H1 (cell line): ENCODE measurements at regions not wholly inside any gene's neighbourhood (a gene's known extent, or its start where the extent isn't known, plus 50 kb on each side); places are given as distances from the start of the nearest gene placed in this dataset.

Source experiments
- CTCF ChIA-PET: fragments of 300-600 bp; sonication (Branson Sonifier 250); formaldehyde crosslinking; loops from one replicate; lab custom pipeline; 2021; ENCODE audit not compliant: partially characterized antibody; lab: Charles Lee
- POLR2A ChIA-PET: fragments of 300-600 bp; sonication (Branson Sonifier 250); formaldehyde crosslinking; loops from one replicate; lab custom pipeline; 2021; ENCODE audit warnings: inconsistent platforms; ENCODE audit not compliant: partially characterized antibody; lab: Charles Lee
- DNase-seq, 2 experiments: peaks; one replicate each; pipeline versions ENCODE4 v3.0.0 to v3.0.0-alpha.2; 2010 to 2022; ENCODE audit warnings: low spot score in 2 of 2, low read depth in 1 of 2, mixed read lengths in 1 of 2
- FAIRE-seq: peaks from 2 replicates; lab custom pipeline; 2011; peaks lifted over from hg19 to GRCh38; lab: Jason Lieb, UNC
- H2AFZ ChIP-seq: 2 replicates; pipeline ENCODE4 v1.8.1; 2012; ENCODE audit warnings: low read length, inconsistent platforms
- H2AK5ac ChIP-seq: 2 replicates; pipeline ENCODE4 v1.6.1; 2013; ENCODE audit warnings: low read depth, low read length
- H2BK120ac ChIP-seq: replicated peaks from 2 replicates; pipeline ENCODE3; 2013; ENCODE audit warnings: low read depth, low read length, inconsistent platforms
- H2BK12ac ChIP-seq: 2 replicates; pipeline ENCODE4 v1.6.1; 2013; ENCODE audit warnings: low read depth, low read length
- H2BK15ac ChIP-seq: 2 replicates; pipeline ENCODE4 v1.6.1; 2013; ENCODE audit warnings: low read length
- H2BK20ac ChIP-seq: 2 replicates; pipeline ENCODE4 v1.6.1; 2013; ENCODE audit warnings: low read length
- H2BK5ac ChIP-seq: 2 replicates; pipeline ENCODE4 v1.6.1; 2013; ENCODE audit warnings: low read depth, low read length
- H3K14ac ChIP-seq: 2 replicates; pipeline ENCODE4 v1.6.1; 2013; ENCODE audit warnings: inconsistent platforms; ENCODE audit not compliant: insufficient read length
- H3K18ac ChIP-seq: 2 replicates; pipeline ENCODE4 v1.6.1; 2013; ENCODE audit warnings: low read length; ENCODE audit errors: extremely low read depth
- H3K23ac ChIP-seq: 2 replicates; pipeline ENCODE4 v1.6.1; 2013; ENCODE audit warnings: inconsistent platforms; ENCODE audit not compliant: insufficient read length
- H3K23me2 ChIP-seq: 2 replicates; pipeline ENCODE4 v1.6.1; 2013; ENCODE audit warnings: low read depth, low read length
- H3K27ac ChIP-seq: 2 replicates; pipeline ENCODE4 v1.6.1; 2011; ENCODE audit warnings: low read depth, low read length, inconsistent platforms
- H3K27me3 ChIP-seq, 4 experiments: replicated peaks in 1 of 4; 1 replicate in 1 of 4; 2 replicates in 3 of 4; pipeline versions ENCODE4 v1.6.1 to v1.8.1; 2011 to 2013; ENCODE audit warnings: low read length in 3 of 4, mild to moderate bottlenecking in 3 of 4, inconsistent platforms in 2 of 4, mixed read lengths in 2 of 4, moderate library complexity in 1 of 4; ENCODE audit not compliant: control insufficient read depth in 3 of 4, insufficient read depth in 3 of 4; ENCODE audit errors: extremely low read depth in 1 of 4
- H3K36me3 ChIP-seq, 4 experiments: 2 replicates each; pipeline versions ENCODE4 v1.6.1 to v1.8.1; 2011 to 2013; ENCODE audit warnings: mild to moderate bottlenecking in 4 of 4, low read length in 3 of 4, moderate library complexity in 2 of 4, control low read depth in 1 of 4, inconsistent platforms in 1 of 4; ENCODE audit not compliant: insufficient read depth in 4 of 4, control insufficient read depth in 2 of 4
- H3K4ac ChIP-seq: replicated peaks from 2 replicates; pipeline ENCODE3; 2013; ENCODE audit warnings: low read length, low read depth, mixed read lengths, inconsistent platforms; ENCODE audit not compliant: insufficient read length
- H3K4me1 ChIP-seq, 4 experiments: replicated peaks in 1 of 4; 1 replicate in 1 of 4; 2 replicates in 3 of 4; pipeline versions ENCODE4 v1.6.1 to v1.8.1; 2011 to 2013; ENCODE audit warnings: low read length in 3 of 4, inconsistent platforms in 2 of 4, mixed read lengths in 1 of 4; ENCODE audit not compliant: insufficient read depth in 4 of 4, control insufficient read depth in 3 of 4
- H3K4me2 ChIP-seq, 2 experiments: 2 replicates each; pipeline versions ENCODE4 v1.6.1 to v1.8.1; 2011 to 2013; ENCODE audit warnings: low read depth in 2 of 2, low read length in 2 of 2, control low read depth in 1 of 2, inconsistent platforms in 1 of 2, mild to moderate bottlenecking in 1 of 2; ENCODE audit not compliant: insufficient read depth in 1 of 2
- H3K4me3 ChIP-seq, 4 experiments: fragments of 200-600, 300-600 bp in 1 of 4; sonication (generic), shearing (Covaris generic), sonication (Bioruptor Twin) in 1 of 4; 2 replicates each; pipeline versions ENCODE4 v1.5.1 to v1.8.1; 2011 to 2016; ENCODE audit warnings: low read length in 4 of 4, low read depth in 3 of 4, control low read depth in 2 of 4, inconsistent platforms in 2 of 4, mild to moderate bottlenecking in 2 of 4, mixed read lengths in 1 of 4, moderate library complexity in 1 of 4; ENCODE audit not compliant: insufficient read depth in 2 of 4; ENCODE audit errors: extremely low read depth in 1 of 4
- H3K56ac ChIP-seq: replicated peaks from 2 replicates; pipeline ENCODE3; 2013; ENCODE audit warnings: low read depth, mild to moderate bottlenecking, mixed read lengths, low read length, inconsistent platforms; ENCODE audit not compliant: insufficient read length
- H3K79me1 ChIP-seq: 2 replicates; pipeline ENCODE4 v1.6.1; 2013; ENCODE audit warnings: low read depth, low read length, control low read depth
- H3K79me2 ChIP-seq, 2 experiments: 2 replicates each; pipeline versions ENCODE4 v1.6.1 to v1.8.1; 2012 to 2013; ENCODE audit warnings: low read length in 2 of 2, mild to moderate bottlenecking in 2 of 2, inconsistent platforms in 1 of 2; ENCODE audit not compliant: insufficient read depth in 2 of 2, control insufficient read depth in 1 of 2
- H3K9ac ChIP-seq, 4 experiments: replicated peaks in 1 of 4; 1 replicate in 1 of 4; 2 replicates in 3 of 4; pipeline versions ENCODE4 v1.6.1 to v1.8.1; 2011 to 2013; ENCODE audit warnings: low read depth in 3 of 4, low read length in 3 of 4, control low read depth in 2 of 4, mild to moderate bottlenecking in 2 of 4, moderate library complexity in 2 of 4, inconsistent platforms in 1 of 4; ENCODE audit errors: extremely low read depth in 1 of 4
- H3K9me3 ChIP-seq, 2 experiments: 2 replicates each; pipeline versions ENCODE4 v1.6.1 to v1.8.1; 2012 to 2013; ENCODE audit warnings: mild to moderate bottlenecking in 2 of 2, moderate library complexity in 2 of 2, control low read depth in 1 of 2, inconsistent platforms in 1 of 2, low read depth in 1 of 2, low read length in 1 of 2, mixed read lengths in 1 of 2; ENCODE audit not compliant: insufficient read depth in 2 of 2
- H4K20me1 ChIP-seq, 2 experiments: replicated peaks in 1 of 2; 2 replicates each; pipeline versions ENCODE3 to v1.8.1; 2011 to 2013; ENCODE audit warnings: inconsistent platforms in 2 of 2, low read length in 2 of 2, mild to moderate bottlenecking in 1 of 2; ENCODE audit not compliant: insufficient read depth in 2 of 2, control insufficient read depth in 1 of 2
- H4K5ac ChIP-seq: 2 replicates; pipeline ENCODE4 v1.6.1; 2013; ENCODE audit warnings: low read length, low read depth, mixed read lengths, inconsistent platforms; ENCODE audit not compliant: insufficient read length
- H4K8ac ChIP-seq: 2 replicates; pipeline ENCODE4 v1.8.0; 2013; ENCODE audit warnings: mild to moderate bottlenecking, moderate library complexity, low read length, inconsistent platforms; ENCODE audit not compliant: insufficient read depth; ENCODE audit errors: extremely low read depth
- H4K91ac ChIP-seq: replicated peaks from 2 replicates; pipeline ENCODE3; 2013; ENCODE audit warnings: low read length, mixed read lengths, inconsistent platforms; ENCODE audit not compliant: insufficient read length
- JUND ChIP-seq: IDR thresholded peaks from 2 replicates; pipeline ENCODE4 v1.6.1; 2011; ENCODE audit warnings: mild to moderate bottlenecking, improper control_type of control experiment, low read length
- WGBS, 2 experiments: shearing (Covaris generic) in 1 of 2; methylation state at CpG; one replicate each; pipeline versions ENCODE4 v1.1.6 to v1.1.7; 2013 to 2015; ENCODE audit warnings: low lambda C conversion rate in 2 of 2, mixed read lengths in 2 of 2, inconsistent platforms in 1 of 2, low coverage in 1 of 2, missing lambda C conversion rate in 1 of 2; ENCODE audit not compliant: insufficient replicate concordance in 2 of 2, insufficient coverage in 1 of 2, insufficient read length in 1 of 2; ENCODE audit errors: extremely low coverage in 1 of 2, missing lambda C conversion rate in 1 of 2; 5-methylcytosine and 5-hydroxymethylcytosine counted together

DNA sequence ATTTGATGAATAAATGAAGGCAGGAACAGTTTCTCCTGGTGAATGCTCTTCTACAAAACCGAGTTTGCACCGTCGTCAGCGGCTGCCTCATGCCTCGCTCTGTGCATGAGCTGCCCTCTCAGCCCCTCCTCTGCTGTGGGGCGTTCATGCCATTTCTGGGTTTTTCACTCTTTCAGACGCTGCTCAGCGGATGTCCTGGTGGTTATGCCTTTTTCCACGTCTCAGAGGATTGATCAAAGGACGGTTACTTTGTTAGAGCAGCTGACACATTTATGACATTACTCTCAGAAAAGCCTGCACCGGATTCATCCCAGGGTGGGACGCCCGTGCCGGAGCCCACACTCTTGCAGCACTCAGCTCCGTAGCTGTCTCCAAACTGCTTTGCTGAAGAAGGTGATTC, 195.9 kb upstream of the PPP1R26 start:
- Histone ChIP-seq H2BK12ac (no peak overlapping the region), H3K23me2 (no peaks in the 10 kb centered on the region), H2AK5ac (no peak overlapping the region), H3K4ac (no peak overlapping the region), H2BK5ac (no peak overlapping the region), H3K23ac (no peak overlapping the region), H2BK120ac (no peak overlapping the region), H3K27ac (no peak overlapping the region), H3K4me2 (no peak overlapping the region), H4K91ac (no peak overlapping the region), H3K36me3 (no peaks in the 10 kb centered on the region), H3K9me3 (peaks cover 0 to 9% of the 10 kb centered on the region in 2 experiments; a peak in 1 of 4 replicates), H3K56ac (no peak overlapping the region), H3K14ac (no peak overlapping the region), H3K27me3 (no peaks in the 10 kb centered on the region), H4K5ac (no peak overlapping the region), H3K4me3 (no peak overlapping the region), H3K4me1 (peaks cover 0 to 2% (median 0%) of the 10 kb centered on the region in 4 experiments; a peak in 2 of 7 replicates), H2BK20ac (no peak overlapping the region), H2BK15ac (no peak overlapping the region), H3K79me2 (no peaks in the 10 kb centered on the region), H4K8ac (no peak overlapping the region; the same call in 1 of the 2 replicates), H3K79me1 (no peaks in the 10 kb centered on the region), H3K9ac (no peak overlapping the region), H3K18ac (no peak overlapping the region), H4K20me1 (no peaks in the 10 kb centered on the region), H2AFZ (no peak overlapping the region)
- DNase-seq, result no peak
- CTCF ChIA-PET, result interaction anchor here (1.0 to 6.3 kb wide), 8 partner anchors 11 to 596 kb away, joined by 3 to 56 read pairs (median 8); no protein-coding TSS in a partner anchor
- POLR2A ChIA-PET, result interaction anchor here (0.6 kb wide), 1 partner anchor 142 kb away, joined by 3 read pairs; no protein-coding TSS in a partner anchor
- no peak for FAIRE-seq
- WGBS, 2 experiments, result 85% methylated on average over 15 of the region's 15 CpGs; no CpG with 5 or more reads in 1 of the 2 experiments
- TF ChIP-seq JUND, result no peak
